Stimulated activated CD4-positive, alpha-beta T cell treated with anti-CD3 and anti-CD28 coated beads, Interleukin-1b, Interleukin-23, amount 100 ng/mL, for 1 hour (primary cell): ENCODE measurements at regions not wholly inside any gene's neighbourhood (a gene's known extent, or its start where the extent isn't known, plus 50 kb on each side); places are given as distances from the start of the nearest gene placed in this dataset.
"Not testable (repeated sequence)": the region's sequence is repeated elsewhere in the genome, so short reads cannot be mapped to it uniquely, and the experiment has no call there.

Experiments used
- DNase-seq, 2 donors: peaks; one replicate each; pipeline ENCODE4 v3.0.0-alpha.2; 2020; ENCODE audit warnings: low read depth in 2 of 2

DNA sequence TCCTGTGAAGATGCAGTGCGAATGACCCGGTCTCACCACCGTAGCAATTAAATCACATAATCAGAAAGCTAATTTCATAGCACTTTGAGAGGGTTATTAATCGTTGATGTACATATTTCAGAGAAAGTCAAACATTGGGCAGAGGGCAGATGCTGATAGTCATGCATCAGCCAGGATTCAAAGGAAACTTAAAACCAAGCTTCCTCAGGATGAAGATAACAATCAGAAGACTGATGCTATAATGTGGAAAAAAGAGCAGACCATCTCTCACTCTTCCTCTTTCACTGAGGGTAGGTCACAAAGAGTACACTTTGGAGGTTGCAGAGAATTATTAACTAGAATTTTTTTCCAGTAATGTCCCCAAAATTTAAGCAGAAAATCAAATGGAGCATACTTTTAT is 1027.7 kb upstream of the ZEB2 start:
- no peak for DNase-seq

GRCh38 chr2:145546091-145546490 is 1026.2 kb upstream of the ZEB2 start:
- DNase-seq: no peak

DNA sequence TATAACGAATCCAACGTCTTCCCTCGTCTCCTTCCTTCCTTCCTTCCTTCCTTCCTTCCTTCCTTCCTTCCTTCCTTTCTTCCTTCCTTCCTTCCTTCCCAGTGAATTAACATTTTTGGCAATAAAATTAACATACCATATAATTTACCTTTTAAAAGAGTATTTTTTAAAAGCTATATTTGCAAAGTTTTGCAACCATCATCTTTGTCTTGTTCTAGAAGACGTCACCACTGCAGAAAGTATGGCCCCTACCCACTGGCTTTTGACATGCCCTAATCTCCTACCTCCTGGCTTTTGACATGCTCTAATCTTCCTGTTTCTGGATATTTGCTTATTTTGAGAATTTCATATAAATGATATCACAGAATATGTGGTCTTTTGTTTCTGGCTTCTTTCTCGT is 1023.9 kb upstream of the ZEB2 start:
- no peak for DNase-seq

- no peak for DNase-seq
Observed at GRCh38 chr2:145543155-145543554, 1023.2 kb upstream of the ZEB2 start.

DNA sequence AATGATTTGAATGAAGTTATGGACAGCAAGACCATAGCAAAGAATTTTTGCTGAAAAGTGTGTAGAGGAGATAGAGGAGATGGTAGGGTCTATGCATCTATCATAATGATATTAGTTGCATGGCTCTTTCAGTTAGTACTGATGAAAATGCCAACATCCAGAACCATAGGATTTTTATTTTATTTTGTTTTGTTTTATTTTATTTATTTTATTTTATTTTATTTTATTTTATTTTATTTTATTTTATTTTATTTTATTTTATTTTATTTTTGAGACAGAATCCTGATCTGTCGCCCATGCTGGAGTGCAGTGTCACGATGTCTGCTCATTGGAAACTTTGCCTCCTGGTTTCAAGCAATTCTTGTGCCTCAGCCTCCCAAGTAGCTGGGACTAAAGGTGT is 1021.1 kb upstream of the ZEB2 start:
- DNase-seq: no peak

GRCh38 chr2:145538661-145539350 is 1018.9 kb upstream of the ZEB2 start:
- no peak for DNase-seq

GRCh38 chr2:145530653-145531052 is 1010.7 kb upstream of the ZEB2 start:
- DNase-seq: no peak

- DNase-seq: no peak
Observed at GRCh38 chr2:145524836-145525235, 1004.9 kb upstream of the ZEB2 start.

GRCh38 chr2:145524303-145524702 is 1004.4 kb upstream of the ZEB2 start:
- DNase-seq: no peak

DNA sequence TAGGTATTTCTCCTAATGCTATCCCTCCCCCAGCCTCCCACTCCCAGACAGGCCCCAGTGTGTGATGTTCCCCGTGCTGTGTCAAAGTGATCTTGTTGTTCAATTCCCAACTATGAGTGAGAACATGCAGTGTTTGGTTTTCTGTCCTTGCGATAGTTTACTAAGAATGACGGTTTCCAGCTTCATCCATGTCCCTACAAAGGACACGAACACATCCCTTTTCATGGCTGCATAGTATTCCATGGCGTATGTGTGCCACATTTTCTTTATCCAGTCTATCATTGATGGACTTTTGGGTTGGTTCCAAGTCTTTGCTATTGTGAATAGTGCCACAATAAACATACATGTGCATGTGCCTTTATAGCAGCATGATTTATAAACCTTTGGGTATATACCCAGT is 999.3 kb upstream of the ZEB2 start:
- DNase-seq: not testable (repeated sequence)

- no peak for DNase-seq
Observed at GRCh38 chr2:145511946-145512345, 992.0 kb upstream of the ZEB2 start.

DNA sequence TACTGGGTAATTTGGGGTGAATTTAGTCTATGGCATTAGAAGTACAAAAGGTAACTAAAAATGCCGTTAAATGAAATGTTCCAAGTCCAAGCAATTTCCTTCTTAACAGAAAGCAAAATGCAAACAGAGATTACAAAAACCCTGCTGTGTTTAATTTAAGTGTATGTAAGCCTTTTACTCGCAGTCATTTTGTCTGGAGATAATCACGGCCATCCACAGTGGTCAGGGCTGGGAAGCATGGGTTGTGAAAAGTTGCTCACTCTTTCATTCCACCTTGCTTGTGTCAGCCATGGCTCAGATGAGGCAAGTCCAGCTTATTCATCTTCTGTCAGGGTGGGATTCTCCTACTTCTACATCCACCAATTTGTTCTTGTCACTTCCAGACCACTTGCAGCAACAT is 983.6 kb upstream of the ZEB2 start:
- DNase-seq: no peak

DNA sequence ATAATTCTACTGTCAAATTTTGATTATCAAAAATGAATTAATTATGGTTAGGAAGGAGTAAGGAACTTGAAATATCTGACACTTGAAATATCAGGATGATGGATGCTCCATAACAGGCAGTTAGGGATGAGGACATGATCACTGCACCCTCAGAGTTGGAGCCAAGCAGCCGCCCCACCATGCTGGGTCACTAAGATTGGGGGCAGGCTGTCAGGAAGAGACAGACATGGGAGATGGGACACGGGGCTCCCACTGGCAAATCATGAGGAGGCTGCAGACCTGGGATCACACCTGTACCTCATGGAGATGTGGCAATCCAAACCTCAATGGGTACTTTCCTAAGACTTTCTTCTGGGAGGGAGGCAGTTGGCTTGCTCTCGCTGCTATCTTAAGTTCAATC is 982.0 kb upstream of the ZEB2 start:
- DNase-seq: no peak

GRCh38 chr2:145495590-145495989 is 975.7 kb upstream of the ZEB2 start:
- DNase-seq: no peak

DNA sequence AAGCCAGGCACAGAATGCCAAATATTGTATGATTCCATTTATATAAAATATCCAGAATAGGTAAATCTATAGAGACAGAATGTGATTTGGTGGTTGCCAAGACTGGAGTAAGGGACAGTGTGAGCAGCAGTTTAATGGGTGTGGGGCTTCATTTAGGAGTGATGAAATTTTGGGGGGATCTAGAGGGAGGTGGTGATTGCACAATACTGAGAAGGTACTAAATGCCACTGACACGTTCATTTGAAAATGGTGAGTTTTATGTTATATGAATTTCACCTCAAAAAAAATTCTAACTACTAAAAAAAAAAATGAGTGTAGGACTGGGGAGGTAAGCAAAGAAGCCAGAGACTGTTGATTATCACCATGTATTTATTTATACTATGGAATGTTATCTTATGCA is 974.5 kb upstream of the ZEB2 start:
- DNase-seq: no peak

DNA sequence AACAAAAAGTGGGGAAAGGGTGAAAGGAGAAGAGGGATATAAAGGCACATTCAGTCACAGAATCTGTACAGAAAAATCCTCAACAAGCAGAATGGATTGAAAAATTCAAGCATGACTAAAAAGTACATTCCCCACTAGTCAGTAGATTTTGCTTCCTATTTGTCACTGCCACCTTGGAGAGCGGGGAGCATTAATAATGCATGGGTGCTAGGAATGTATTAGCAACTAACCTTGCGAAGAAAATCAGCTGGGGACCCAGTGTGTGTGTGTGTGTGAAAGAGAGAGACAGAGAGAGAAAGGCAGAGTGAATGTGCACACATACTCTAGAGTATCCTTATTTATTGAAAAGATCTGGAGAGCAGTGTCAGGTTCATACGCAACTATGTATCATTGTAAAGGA is 968.7 kb upstream of the ZEB2 start:
- no peak for DNase-seq

DNA sequence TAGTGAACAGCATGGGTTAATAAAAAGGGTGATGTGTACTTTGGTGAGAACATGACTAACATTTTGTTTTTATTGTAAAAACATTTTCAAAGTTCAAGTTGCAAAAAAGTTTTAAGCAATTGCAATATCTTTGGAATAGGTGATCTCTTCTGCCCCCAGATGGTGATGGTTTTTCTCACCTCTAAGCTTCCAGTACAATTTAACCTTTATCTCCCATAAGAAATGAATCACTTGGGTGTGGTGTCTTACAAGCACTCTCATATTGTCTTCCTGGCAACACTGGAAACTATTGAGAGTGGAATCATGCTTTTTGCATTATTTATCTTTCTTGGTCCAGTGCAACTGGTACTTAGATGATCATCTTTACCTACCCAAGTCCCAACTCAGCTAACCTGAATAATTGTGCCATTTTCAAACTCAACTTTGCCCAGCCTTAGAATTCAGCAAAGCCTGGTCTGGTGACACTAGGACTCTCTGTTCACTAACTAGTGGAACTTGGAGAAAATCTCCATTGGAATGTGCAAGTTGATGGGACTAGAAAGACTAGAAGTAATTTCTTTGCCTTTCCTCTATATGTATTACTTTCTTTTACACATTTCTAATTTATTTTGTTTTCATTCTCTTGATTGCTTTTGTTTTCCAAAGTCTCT is 964.7 kb upstream of the ZEB2 start:
- no peak for DNase-seq

- DNase-seq: no peak
Observed at GRCh38 chr2:145483854-145484253, 963.9 kb upstream of the ZEB2 start.

DNA sequence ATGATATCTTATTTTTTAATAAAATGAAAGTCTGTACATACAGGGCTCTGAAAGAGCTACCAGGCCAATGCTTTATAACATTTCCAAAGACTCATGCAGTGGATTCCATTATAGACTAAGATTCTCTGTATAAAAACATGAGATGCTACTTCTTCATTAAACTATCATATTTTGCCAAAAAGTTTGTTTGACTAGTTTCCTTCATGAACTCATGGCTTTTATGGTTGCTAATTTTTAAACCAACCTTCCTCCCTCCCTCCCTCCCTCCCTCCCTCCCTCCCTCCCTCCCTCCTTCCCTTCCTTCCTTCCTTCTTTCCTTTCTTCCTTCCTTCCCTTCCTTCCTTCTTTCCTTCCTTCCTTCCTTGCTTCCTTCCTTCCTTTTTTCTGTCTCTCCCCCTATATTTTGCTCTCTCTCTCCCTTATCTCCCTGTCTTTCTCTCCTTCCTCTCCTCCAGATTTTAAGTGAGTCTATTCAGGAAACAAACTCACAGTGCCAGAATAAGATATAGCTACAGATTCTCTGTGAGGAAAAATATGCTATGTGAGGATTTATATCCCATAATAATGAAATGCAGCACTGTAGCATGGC is 961.5 kb upstream of the ZEB2 start:
- DNase-seq: no peak

DNA sequence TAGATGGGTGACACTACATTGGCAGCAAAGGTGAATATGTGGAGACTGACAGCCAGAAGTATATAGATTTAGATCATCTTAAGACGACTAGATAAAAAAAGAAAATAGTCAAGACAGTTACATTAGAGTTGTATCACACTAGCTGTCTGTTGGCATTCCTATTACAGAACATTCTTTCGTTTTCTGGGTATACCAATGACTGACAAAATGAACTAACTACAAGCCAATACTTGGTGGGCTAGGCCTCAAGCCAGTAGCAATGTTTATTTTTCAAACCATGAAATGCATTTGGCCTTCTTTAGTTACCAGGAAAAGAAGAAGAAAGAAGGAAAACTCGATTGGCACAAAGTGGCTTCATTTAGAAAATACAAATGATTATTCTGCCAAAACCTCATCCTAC is 944.9 kb upstream of the ZEB2 start:
- no peak for DNase-seq

DNA sequence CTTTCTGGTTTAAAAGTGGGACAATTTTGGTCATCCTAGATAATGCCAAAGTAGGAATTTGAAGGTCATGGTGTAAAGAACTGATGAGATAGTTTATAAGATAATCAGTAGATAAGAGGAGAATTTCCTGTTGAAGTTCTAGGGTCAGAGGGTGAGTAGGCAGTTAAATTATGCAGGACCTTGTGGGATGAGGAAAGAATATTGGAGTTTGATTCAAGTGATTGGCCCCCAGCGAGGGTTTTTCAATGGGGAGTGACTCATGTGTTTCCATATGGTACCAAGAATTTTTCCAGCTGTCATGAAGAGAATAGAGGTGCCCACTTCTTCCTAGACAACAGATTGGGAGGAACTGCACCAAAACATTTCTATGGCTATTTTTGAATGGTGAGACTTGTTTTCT is 940.2 kb upstream of the ZEB2 start:
- DNase-seq: no peak

- no peak for DNase-seq
Observed at GRCh38 chr2:145431181-145431951, 911.4 kb upstream of the ZEB2 start.

DNA sequence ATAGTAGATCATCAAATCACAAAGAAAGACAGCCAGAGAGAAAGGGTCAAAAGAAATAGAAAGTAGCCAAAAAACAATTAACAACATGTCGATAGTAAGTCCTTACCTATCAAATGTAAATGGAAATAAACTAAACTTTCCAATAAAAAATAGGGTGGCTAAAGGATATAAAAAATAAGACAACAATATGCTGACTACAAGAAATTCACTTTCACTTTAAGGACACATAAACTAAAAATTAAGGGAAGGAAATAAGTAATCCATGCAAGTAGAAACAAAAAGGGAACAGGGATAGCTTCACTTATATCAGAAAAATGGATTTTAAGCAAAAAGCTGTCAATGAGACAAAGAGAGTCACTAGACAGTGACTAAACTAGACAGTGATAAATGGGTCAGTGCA is 903.9 kb upstream of the ZEB2 start:
- no peak for DNase-seq
